NCI-H748 (cell line): ENCODE measurements at regions not wholly inside any gene's neighbourhood (a gene's known extent, or its start where the extent isn't known, plus 50 kb on each side); places are given as distances from the start of the nearest gene placed in this dataset.
A peak's percentile ranks its signal among the peaks of the same experiment; 100 is the strongest.
"Not testable (repeated sequence)": the region's sequence is repeated elsewhere in the genome, so short reads cannot be mapped to it uniquely, and the experiment has no call there.

ENCODE experiments used
- DNase-seq: peaks from one replicate; lab custom pipeline; 2025; ENCODE audit not compliant: unreplicated experiment; lab: John Stamatoyannopoulos, UW

DNA sequence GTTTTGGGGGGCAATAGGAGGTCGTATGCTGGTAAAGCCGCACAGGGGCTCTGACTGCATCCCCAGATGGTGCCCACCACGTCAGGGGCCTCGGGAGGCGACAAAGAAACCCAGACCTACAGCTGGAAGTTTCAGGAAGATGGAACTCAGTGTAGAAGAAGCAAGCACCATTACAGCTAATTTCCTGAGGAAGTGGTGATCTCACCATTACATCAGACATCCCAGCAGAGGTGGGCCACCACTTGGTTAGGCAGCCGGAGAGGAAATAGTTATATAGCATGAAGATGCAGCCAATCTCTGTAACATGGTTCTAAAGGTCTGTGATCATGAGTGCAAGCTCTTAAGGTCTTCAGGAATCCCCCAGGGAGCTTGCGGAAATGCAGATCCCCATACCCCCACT is 127.3 kb upstream of the PCBD1 start:
- DNase-seq, result no peak

- DNase-seq, result not testable (repeated sequence)
Observed at GRCh38 chr10:71020061-71020460, 131.7 kb upstream of the PCBD1 start.

GRCh38 chr10:71021402-71021801 is 133.0 kb upstream of the PCBD1 start:
- DNase-seq, result no peak

- DNase-seq, result no peak
Observed at GRCh38 chr10:71023704-71024283, 135.4 kb upstream of the PCBD1 start.

- no peak for DNase-seq
Observed at GRCh38 chr10:71024490-71024889, 136.1 kb upstream of the PCBD1 start.

DNA sequence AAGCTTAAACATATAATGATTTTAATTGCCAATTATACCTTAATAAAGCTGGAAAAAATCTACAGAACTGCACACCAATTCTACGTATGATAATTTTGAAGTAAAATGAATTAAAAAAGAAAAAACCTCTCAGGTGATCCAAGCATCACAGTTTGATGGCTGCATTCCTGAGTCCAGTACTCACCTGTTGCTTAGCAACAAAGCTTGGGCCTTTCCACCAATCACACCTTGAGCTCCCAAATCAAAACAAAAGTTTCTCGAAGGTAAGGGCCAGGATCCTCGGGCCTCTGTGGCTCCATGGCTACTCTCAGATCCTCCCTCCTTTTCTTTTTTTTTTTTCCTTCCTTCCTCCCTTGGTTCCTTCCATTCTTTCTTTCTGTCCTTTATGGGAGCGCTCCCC is 137.2 kb upstream of the PCBD1 start:
- peak; percentile 6 for DNase-seq

- DNase-seq, result no peak
Observed at GRCh38 chr10:71028066-71028465, 139.7 kb upstream of the PCBD1 start.

DNA sequence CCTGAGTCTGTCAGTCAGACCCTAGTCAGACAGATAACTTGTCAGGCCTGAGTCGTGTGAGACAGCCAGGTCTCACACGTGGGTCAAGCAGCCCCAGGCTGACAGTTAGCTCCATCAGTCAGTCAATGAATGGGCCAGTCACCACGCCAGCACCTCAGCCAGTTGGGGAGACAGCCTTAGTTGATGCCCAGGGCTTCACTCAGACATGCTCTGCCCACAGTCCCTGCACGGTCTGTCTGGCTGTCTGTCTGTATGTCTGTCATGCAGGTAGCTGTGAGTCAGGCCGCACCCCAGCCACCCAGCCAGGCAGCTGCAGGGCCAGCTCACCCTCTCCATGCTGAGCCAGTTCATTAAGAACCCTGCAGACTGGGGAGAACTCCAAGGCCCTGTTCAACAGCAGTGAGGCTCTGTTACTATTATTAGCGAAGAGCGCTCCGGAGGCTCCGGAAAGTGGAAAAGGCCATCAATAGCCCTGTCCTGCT is 141.1 kb upstream of the PCBD1 start:
- DNase-seq, result no peak

GRCh38 chr10:71029907-71030306 is 141.5 kb upstream of the PCBD1 start:
- no peak for DNase-seq

- no peak for DNase-seq
Observed at GRCh38 chr10:71031026-71031425, 142.7 kb upstream of the PCBD1 start.

DNA sequence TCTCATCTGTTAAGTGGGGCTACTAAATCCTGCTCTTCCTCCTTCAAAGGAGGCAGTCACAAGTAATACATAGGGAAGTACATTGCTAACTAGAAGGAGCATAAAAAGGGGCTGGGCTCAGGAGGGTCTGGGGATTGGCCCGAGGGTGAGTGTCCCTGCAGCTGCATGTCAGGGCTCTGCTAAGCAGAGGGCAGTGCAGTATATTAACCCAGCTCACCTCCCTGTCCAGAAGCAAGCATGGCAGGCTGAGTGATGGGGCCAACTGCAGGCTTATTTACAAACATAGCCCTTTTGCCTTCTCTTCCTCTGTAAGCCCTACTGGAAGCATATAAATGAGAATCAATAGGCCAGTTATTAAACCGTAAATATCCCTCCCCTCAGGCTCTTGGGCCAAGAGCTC is 143.2 kb upstream of the PCBD1 start:
- no peak for DNase-seq

- DNase-seq, result no peak
Observed at GRCh38 chr10:71032887-71033286, 144.5 kb upstream of the PCBD1 start.

DNA sequence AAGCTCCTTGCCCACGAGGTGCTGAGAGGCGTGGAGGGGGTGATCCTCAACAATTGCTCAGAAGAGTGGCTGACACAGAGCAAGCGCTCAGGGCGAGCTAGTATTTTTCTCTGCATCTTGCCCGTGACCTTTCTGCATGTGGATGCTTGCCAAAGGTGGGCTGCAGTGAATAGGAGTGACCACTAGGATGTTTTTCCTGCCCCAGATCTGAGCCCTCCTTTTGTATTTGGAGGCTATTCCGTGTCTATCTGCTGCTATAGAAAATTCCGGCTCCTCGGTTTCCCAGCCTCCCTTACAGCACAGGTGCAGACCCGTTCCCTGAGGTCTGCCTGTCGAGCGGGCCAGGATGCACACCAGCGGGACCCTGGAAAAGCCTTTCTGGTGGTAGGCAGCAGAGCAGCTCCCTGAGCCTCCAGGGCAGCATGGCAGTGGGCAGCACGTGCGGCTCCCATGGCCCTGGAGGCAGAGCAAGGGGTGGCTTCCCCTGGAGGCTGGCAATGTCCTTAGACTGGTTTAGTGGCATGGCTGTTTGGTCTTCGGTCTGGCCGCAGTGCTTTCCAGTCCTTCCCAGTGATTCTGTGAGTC is 145.1 kb upstream of the PCBD1 start:
- no peak for DNase-seq

DNA sequence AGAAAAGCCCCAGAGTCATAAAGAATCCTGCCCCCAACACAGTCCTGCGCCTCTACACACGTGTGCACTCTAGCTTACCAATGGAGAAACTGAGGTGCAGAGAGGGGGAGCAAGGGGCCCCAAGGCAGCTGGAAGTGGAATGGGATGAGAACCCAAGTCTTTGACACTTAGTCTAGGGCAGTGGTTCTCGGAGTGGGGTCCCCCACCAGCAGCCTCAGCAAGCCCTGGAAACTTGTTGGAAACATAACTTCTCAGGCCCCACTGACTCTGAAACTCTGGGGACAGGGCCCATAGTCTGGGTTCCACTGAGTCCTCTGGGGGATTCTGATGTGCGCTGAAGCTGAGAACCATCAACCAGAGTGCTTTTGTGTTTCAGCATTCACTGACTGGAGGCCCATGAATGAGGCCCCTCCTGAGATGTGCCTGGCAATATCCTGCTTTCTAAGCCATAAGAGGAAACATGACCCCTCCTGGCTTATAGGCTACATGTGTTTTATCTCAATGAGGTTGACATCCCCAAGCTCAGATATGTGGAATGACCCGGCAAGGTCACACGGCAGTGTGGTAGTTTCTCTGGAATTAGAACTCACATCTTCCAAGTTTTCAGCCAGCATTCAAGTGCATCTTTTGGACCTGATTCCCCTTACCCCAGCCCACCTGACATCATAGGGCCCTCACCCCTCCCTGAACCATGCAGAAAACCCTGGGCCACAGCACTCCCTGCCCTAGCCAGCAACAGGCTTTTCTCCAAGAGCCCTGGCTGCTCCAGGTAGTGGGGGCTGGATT is 147.3 kb upstream of the PCBD1 start:
- DNase-seq, result no peak

- no peak for DNase-seq
Observed at GRCh38 chr10:71036297-71036966, 148.1 kb upstream of the PCBD1 start.

GRCh38 chr10:71038091-71038633 is 149.8 kb upstream of the PCBD1 start:
- DNase-seq, result no peak

GRCh38 chr10:71038921-71039320 is 150.6 kb upstream of the PCBD1 start:
- no peak for DNase-seq

GRCh38 chr10:71039551-71039950 is 151.2 kb upstream of the PCBD1 start:
- DNase-seq, result no peak

DNA sequence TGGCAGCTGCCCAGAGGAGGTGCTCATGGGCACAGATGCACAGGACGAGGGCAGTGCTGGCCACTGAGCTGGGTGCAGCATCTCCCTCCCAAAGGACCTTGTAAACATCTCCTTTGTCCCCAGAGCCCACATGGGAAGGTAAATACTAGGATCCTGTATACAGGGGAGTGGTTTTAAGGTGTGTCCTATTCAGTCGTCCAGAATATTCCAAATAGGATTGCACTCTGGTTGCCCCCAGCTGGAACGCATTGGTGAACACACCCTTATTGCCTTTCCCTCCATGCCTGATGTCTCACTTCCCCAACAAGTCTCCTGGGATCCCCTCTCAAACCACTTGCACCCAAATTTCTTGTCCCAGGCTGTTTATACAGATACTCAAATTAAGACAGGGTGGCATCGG is 152.0 kb upstream of the PCBD1 start:
- peak; percentile 40 for DNase-seq

DNA sequence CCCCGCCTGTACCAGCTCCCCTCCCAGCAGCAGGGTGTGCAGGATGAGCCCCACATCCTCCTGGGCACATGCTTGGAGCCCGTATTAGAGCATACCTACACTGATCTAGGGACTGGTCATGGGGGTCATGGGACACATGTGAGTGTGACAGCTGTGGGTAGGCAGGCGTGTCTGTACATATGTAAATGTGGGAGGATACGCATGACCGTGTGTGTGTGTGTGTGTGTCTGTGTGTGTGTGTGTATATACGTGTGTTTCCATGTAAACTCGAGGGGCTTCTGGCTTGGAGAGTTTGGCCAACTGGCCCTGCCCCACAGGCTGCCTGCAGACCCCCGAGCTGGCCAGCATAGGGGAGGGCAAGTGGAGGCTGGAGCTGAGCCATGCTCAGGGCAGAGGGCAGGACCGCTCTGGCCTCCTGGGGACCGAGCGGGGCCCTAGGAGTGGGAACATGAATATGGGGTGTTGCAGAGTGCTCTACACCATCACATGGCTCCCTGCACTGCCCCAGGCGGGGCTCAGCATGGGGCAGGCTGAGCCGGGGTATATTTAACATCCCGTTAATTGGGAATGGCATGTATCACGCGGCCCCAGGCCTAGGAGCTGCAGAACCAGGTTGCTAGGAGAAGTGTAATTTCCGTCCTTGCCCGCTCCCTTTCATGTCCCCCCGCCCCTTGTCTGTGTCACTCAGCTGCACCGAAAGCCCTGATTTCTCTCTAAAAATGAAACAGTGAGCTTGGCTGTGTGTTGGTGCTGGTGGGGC is 152.7 kb upstream of the PCBD1 start:
- peak; percentile 8 for DNase-seq

DNA sequence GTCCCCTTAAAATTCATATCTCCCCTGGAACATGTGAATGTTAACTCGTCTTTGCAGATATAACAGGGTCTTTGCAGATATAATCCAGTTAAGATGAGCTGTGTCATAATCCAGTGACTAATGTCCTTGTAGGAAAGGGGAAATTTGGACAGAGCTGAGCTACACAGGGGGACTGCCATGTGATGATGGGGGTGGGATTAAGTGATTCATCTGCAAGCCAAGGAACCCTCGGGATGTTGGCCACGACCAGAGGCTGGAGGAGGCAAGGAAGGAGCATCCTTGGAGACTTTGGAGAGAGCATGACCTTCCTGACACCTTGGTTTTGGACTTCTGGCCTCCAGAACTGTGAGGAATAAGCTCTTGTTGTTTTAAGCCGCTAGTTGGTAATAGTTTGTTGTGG is 153.9 kb upstream of the PCBD1 start:
- DNase-seq, result no peak
